IMR-90 (cell line): ENCODE measurements at regions not wholly inside any gene's neighbourhood (a gene's known extent, or its start where the extent isn't known, plus 50 kb on each side); places are given as distances from the start of the nearest gene placed in this dataset.

Source experiments
- BHLHE40 ChIP-seq: fragments of 150-350 bp; IDR thresholded peaks from 2 replicates; pipeline ENCODE4 v1.6.1; 2016; ENCODE audit warnings: mild to moderate bottlenecking, low read depth, low read length
- CTCF ChIP-seq: conservative IDR thresholded peaks from 2 replicates; pipeline ENCODE4 v1.5.1; 2012; ENCODE audit warnings: mild to moderate bottlenecking, low read depth, low read length, improper control_type of control experiment
- POLR2A ChIP-seq: IDR thresholded peaks from 2 replicates; pipeline ENCODE4 v1.6.1; 2012; ENCODE audit warnings: mild to moderate bottlenecking, low read depth, low read length

GRCh38 chr7:42460148-42460547 is 223.1 kb upstream of the GLI3 start:
- TF ChIP-seq CTCF (no peak), BHLHE40 (no peak), POLR2A (no peak)
